Osteoblast (primary cell): ENCODE measurements at regions not wholly inside any gene's neighbourhood (a gene's known extent, or its start where the extent isn't known, plus 50 kb on each side); places are given as distances from the start of the nearest gene placed in this dataset.

Source experiments
- DNase-seq: peaks from one replicate; pipeline ENCODE4 v3.0.0; 2011; ENCODE audit warnings: low spot score, mixed read lengths; ENCODE audit not compliant: insufficient read length; ENCODE audit errors: missing footprints
- H2AFZ ChIP-seq: 2 replicates; pipeline ENCODE4 v1.6.0; 2011; ENCODE audit warnings: mild to moderate bottlenecking, low read length
- H3K27ac ChIP-seq: 2 replicates; pipeline ENCODE4 v1.5.1; 2011; ENCODE audit warnings: mild to moderate bottlenecking, low read depth, low read length, moderate library complexity
- H3K27me3 ChIP-seq: 2 replicates; pipeline ENCODE4 v1.6.0; 2012; ENCODE audit warnings: mild to moderate bottlenecking, control low read depth, inconsistent platforms, low read length, moderate library complexity; ENCODE audit not compliant: insufficient read depth
- H3K36me3 ChIP-seq: 2 replicates; pipeline ENCODE4 v1.5.1; 2011; ENCODE audit warnings: mild to moderate bottlenecking, low read length, control low read depth, moderate library complexity; ENCODE audit not compliant: insufficient read depth
- H3K4me1 ChIP-seq: 2 replicates; pipeline ENCODE4 v1.5.1; 2011; ENCODE audit warnings: mild to moderate bottlenecking, low read length, control low read depth, moderate library complexity; ENCODE audit not compliant: insufficient read depth
- H3K4me2 ChIP-seq: 2 replicates; pipeline ENCODE4 v1.6.0; 2011; ENCODE audit warnings: mild to moderate bottlenecking, low read length; ENCODE audit not compliant: insufficient read depth
- H3K4me3 ChIP-seq: fragments of 200-600 bp; sonication (generic); 3 replicates; pipeline ENCODE4 v1.5.1; 2012; ENCODE audit warnings: mild to moderate bottlenecking, low read length, inconsistent platforms; ENCODE audit not compliant: insufficient read depth
- H3K79me2 ChIP-seq: 2 replicates; pipeline ENCODE4 v1.6.0; 2012; ENCODE audit warnings: mild to moderate bottlenecking, low read length, control low read depth, inconsistent platforms; ENCODE audit not compliant: insufficient read depth
- H3K9me3 ChIP-seq: 2 replicates; pipeline ENCODE4 v1.5.1; 2011; ENCODE audit warnings: low read depth, low read length, control low read depth
- H4K20me1 ChIP-seq: 2 replicates; pipeline ENCODE4 v1.6.0; 2012; ENCODE audit warnings: mild to moderate bottlenecking, low read length, control low read depth; ENCODE audit not compliant: insufficient read depth
- TF ChIP-seq, protein P1 (sequence below): IDR thresholded peaks from 2 replicates; pipeline ENCODE4 v1.5.1; 2011; ENCODE audit warnings: mild to moderate bottlenecking, low read depth, low read length, moderate library complexity; ENCODE audit errors: extremely low read depth

DNA sequence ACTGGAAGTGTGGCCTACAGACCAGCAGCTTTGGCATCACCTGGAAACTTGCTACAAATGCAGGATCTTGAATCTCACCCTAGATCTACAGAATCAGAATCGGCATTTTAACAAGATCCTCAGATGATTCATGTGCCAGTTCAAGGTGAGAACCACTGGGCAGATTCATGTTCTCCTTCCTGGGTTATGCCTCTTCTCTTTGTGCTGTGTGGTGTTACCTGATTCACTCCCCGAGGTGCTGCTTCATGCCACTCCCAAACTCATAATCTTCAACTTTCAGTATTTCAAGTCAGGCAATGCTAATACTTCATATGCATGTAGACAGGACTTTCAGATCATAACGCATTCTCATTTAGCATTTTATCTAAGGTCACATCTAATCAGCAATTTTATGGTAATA, 427.7 kb downstream of the FOXO1 start:
- H3K27me3 ChIP-seq: no peaks in the 10 kb centered on the region
- no peaks in the 10 kb centered on the region for H3K9me3 ChIP-seq
- TF ChIP-seq, protein P1, sequence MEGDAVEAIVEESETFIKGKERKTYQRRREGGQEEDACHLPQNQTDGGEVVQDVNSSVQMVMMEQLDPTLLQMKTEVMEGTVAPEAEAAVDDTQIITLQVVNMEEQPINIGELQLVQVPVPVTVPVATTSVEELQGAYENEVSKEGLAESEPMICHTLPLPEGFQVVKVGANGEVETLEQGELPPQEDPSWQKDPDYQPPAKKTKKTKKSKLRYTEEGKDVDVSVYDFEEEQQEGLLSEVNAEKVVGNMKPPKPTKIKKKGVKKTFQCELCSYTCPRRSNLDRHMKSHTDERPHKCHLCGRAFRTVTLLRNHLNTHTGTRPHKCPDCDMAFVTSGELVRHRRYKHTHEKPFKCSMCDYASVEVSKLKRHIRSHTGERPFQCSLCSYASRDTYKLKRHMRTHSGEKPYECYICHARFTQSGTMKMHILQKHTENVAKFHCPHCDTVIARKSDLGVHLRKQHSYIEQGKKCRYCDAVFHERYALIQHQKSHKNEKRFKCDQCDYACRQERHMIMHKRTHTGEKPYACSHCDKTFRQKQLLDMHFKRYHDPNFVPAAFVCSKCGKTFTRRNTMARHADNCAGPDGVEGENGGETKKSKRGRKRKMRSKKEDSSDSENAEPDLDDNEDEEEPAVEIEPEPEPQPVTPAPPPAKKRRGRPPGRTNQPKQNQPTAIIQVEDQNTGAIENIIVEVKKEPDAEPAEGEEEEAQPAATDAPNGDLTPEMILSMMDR: no peak
- peaks cover 19% of the 10 kb centered on the region for H3K4me1 ChIP-seq
- H4K20me1 ChIP-seq: no peaks in the 10 kb centered on the region
- no peak overlapping the region for H2AFZ ChIP-seq
- no peak overlapping the region for H3K27ac ChIP-seq
- H3K4me3 ChIP-seq: no peak overlapping the region
- H3K79me2 ChIP-seq: no peaks in the 10 kb centered on the region
- no peak overlapping the region for H3K4me2 ChIP-seq
- DNase-seq: no peak
- H3K36me3 ChIP-seq: no peaks in the 10 kb centered on the region

DNA sequence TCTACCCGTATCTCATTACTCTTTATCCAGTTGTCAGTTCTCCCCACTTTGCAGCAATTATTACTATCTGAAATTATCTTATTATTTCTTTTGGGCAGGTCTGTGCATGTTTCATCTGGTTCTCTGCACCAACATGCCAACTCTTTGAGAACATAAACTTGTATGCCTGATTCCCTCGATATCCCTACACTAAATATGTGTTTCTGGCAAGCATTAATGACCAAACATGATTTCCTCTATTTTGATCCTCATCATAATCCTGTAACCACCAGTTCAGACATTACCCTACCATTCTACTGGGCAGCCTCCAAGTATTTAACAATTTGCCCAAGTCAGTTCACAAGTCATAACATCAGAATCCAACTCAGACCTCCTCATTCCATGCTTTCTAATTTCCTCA, 426.1 kb downstream of the FOXO1 start:
- H3K9me3 ChIP-seq: no peaks in the 10 kb centered on the region
- no peaks in the 10 kb centered on the region for H4K20me1 ChIP-seq
- peaks cover 13% of the 10 kb centered on the region for H3K4me1 ChIP-seq
- H3K4me2 ChIP-seq: no peak overlapping the region
- no peak overlapping the region for H3K27ac ChIP-seq
- no peak overlapping the region for H3K4me3 ChIP-seq
- H3K27me3 ChIP-seq: no peaks in the 10 kb centered on the region
- TF ChIP-seq, protein P1: no peak
- H3K79me2 ChIP-seq: no peaks in the 10 kb centered on the region
- no peak for DNase-seq
- no peaks in the 10 kb centered on the region for H3K36me3 ChIP-seq
- H2AFZ ChIP-seq: no peak overlapping the region

DNA sequence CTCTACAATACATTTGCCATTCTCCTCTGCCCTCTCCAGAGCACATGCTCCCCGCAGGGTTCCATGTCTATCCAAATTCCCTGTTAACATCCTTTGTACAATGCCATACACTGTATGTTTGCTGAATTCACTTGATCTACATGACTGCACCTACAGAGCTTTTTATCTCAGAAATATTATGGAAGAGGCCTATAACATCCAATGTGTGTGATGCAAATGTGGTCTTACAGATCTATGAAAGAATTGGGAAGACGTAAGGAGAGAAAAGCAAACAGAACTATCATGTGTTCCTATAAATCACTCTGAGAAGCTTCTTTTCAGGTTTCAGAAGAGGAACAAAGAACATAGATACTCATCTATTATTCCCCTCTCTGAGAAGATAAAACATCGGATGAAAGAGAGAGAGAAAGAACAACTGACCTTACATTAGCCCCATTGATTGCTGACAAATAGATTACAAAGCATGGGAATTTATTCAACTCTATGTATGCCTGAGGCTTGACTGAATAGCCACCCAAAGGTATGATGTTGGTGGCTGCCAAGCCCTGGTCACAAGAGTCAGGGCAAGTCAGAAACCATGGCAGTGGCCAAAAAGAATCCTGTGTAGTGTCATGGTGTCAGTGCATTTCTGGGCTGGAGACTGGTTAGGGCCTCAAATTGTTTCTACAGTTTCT, 425.2 kb downstream of the FOXO1 start:
- Histone ChIP-seq H3K9me3 (no peaks in the 10 kb centered on the region), H3K4me2 (no peak overlapping the region), H4K20me1 (no peaks in the 10 kb centered on the region), H3K36me3 (no peaks in the 10 kb centered on the region), H3K4me1 (peaks cover 5% of the 10 kb centered on the region), H3K4me3 (no peak overlapping the region), H3K27ac (no peak overlapping the region), H3K79me2 (no peaks in the 10 kb centered on the region), H3K27me3 (no peaks in the 10 kb centered on the region), H2AFZ (no peak overlapping the region)
- TF ChIP-seq, protein P1: no peak
- DNase-seq: no peak

DNA sequence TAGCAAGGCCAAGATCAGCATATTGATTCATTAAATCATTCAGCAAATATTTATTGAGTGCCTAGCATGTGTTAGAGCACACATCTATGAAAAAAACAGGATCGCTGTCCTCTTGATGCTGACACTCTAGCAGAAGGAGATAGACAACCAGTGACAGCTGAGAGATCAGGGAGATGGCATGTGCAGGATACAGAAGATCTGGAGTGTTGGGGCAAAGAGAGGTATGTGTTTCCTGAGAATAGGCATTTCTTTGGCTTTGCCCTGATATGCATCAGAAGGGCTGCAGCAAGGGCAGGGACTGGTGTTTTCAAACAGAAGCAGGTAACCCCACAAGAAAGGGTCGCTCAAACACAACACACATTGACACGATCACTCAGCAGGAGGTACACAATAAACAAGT, 423.4 kb downstream of the FOXO1 start:
- H3K4me1 ChIP-seq: peaks cover 6% of the 10 kb centered on the region
- no peaks in the 10 kb centered on the region for H3K79me2 ChIP-seq
- no peaks in the 10 kb centered on the region for H4K20me1 ChIP-seq
- DNase-seq: no peak
- H3K9me3 ChIP-seq: no peaks in the 10 kb centered on the region
- H2AFZ ChIP-seq: no peak overlapping the region
- H3K4me2 ChIP-seq: no peak overlapping the region
- H3K27me3 ChIP-seq: no peaks in the 10 kb centered on the region
- H3K27ac ChIP-seq: no peak overlapping the region
- no peak overlapping the region for H3K4me3 ChIP-seq
- H3K36me3 ChIP-seq: no peaks in the 10 kb centered on the region
- TF ChIP-seq, protein P1: no peak
